ENCODE measurements at regions not wholly inside any gene's neighbourhood (a gene's known extent, or its start where the extent isn't known, plus 50 kb on each side); places are given as distances from the start of the nearest gene placed in this dataset.

- no peak for DNase-seq
These were observed 116.4 kb downstream of the GDAP2 start for GRCh38 chr1:117812869-117813511.

Data from CD4-positive, alpha-beta T cell treated with Interleukin-10 for 1 hour (primary cell).